ENCODE measurements at regions not wholly inside any gene's neighbourhood (a gene's known extent, or its start where the extent isn't known, plus 50 kb on each side); places are given as distances from the start of the nearest gene placed in this dataset.

DNA sequence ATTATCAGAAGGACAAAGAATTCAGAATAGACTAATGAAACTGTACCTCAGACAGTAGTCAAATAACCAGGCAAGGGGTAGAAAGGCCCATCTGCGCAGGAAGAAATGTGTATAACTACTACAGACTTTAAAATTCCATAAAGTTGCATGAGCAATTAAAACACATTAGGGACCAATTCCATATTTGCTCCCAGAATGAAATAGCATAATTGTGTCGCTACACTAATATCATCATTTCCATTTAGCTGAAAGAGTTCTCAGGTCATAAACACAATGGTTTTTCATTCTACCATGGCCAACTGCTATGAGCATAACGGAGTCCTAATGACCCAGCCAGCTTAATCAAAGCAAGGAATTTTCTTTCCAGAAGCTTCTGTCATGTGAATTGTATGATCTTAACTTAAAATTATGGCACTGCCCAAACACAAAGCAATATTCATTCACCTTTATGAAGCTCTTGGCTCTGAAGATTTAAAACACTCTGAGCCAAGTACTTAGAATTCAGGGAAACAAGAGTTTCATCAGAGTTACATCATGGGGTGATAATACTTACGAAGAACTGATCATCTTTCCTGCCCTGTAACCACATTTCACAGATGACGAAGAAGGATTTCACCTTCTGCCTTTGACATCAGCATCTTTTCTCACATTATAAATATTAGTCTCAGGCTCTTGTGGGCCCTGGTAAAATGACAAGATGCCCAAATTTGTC lies 98.1 kb upstream of the DOCK1 start:
- Histone ChIP-seq H4K91ac (replicated peaks; ENCODE audit: insufficient read length, low read length) (no peak overlapping the region), H3K79me1 (ENCODE audit: low read depth, low read length) (no peaks in the 10 kb centered on the region), H3K23me2 (ENCODE audit: low read depth, low read length) (no peaks in the 10 kb centered on the region), H2BK120ac (replicated peaks; ENCODE audit: low read depth, low read length) (no peak overlapping the region), H3K4me1 (replicated peaks in 1 of 4; ENCODE audit: control insufficient read depth in 3 of 4, insufficient read depth in 4 of 4, low read length in 3 of 4) (no peaks in the 10 kb centered on the region), H3K36me3 (ENCODE audit: control insufficient read depth in 2 of 4, insufficient read depth in 4 of 4, low read length in 3 of 4) (no peaks in the 10 kb centered on the region), H3K27ac (ENCODE audit: low read depth, low read length) (no peak overlapping the region), H2BK12ac (ENCODE audit: low read depth, low read length) (no peak overlapping the region), H3K79me2 (ENCODE audit: control insufficient read depth in 1 of 2, insufficient read depth in 2 of 2, low read length in 2 of 2) (no peaks in the 10 kb centered on the region), H2AFZ (ENCODE audit: low read length) (no peak overlapping the region), H2BK20ac (ENCODE audit: low read length) (no peak overlapping the region), H4K5ac (ENCODE audit: insufficient read length, low read depth, low read length) (no peak overlapping the region), H3K4me2 (ENCODE audit: insufficient read depth in 1 of 2, low read depth in 2 of 2, low read length in 2 of 2) (no peak overlapping the region), H3K9ac (replicated peaks in 1 of 4; ENCODE audit: extremely low read depth in 1 of 4, low read depth in 3 of 4, low read length in 3 of 4) (no peak overlapping the region), H3K4me3 (ENCODE audit: extremely low read depth in 1 of 4, insufficient read depth in 2 of 4, low read depth in 3 of 4, low read length in 4 of 4) (no peak overlapping the region), H4K20me1 (replicated peaks in 1 of 2; ENCODE audit: control insufficient read depth in 1 of 2, insufficient read depth in 2 of 2, low read length in 2 of 2) (no peaks in the 10 kb centered on the region), H3K14ac (ENCODE audit: insufficient read length) (no peak overlapping the region), H4K8ac (ENCODE audit: extremely low read depth, insufficient read depth, low read length) (no peak overlapping the region), H3K23ac (ENCODE audit: insufficient read length) (no peak overlapping the region), H3K4ac (replicated peaks; ENCODE audit: insufficient read length, low read depth, low read length) (no peak overlapping the region), H3K9me3 (ENCODE audit: insufficient read depth in 2 of 2, low read depth in 1 of 2, low read length in 1 of 2) (no peaks in the 10 kb centered on the region), H3K18ac (ENCODE audit: extremely low read depth, low read length) (no peak overlapping the region), H2AK5ac (ENCODE audit: low read depth, low read length) (no peak overlapping the region), H2BK5ac (ENCODE audit: low read depth, low read length) (no peak overlapping the region), H3K56ac (replicated peaks; ENCODE audit: insufficient read length, low read depth, low read length) (no peak overlapping the region), H3K27me3 (replicated peaks in 1 of 4; ENCODE audit: control insufficient read depth in 3 of 4, extremely low read depth in 1 of 4, insufficient read depth in 3 of 4, low read length in 3 of 4) (no peaks in the 10 kb centered on the region), H2BK15ac (ENCODE audit: low read length) (no peak overlapping the region)
- ChIA-PET CTCF (ENCODE audit: partially characterized antibody) (no interaction called here), POLR2A (ENCODE audit: partially characterized antibody) (no interaction called here)
- WGBS, 2 experiments (ENCODE audit: extremely low coverage in 1 of 2, insufficient coverage in 1 of 2, insufficient read length in 1 of 2, insufficient replicate concordance in 2 of 2, low coverage in 1 of 2, low lambda C conversion rate in 2 of 2, missing lambda C conversion rate in 1 of 2), result 93% methylated on average over 5 of the region's 5 CpGs; no CpG with 5 or more reads in 1 of the 2 experiments
- FAIRE-seq, result no peak
- no peak for DNase-seq (ENCODE audit: low read depth in 1 of 2, low spot score in 2 of 2)
- no peak for TF ChIP-seq ZNF274 (IDR thresholded peaks at IDR 0.05; ENCODE audit: borderline replicate concordance, extremely low read depth, low read length)
- TF ChIP-seq CTBP2 (IDR thresholded peaks at IDR 0.05; ENCODE audit: borderline replicate concordance, insufficient read depth, insufficient read length, low read length), result no peak
- no peak for TF ChIP-seq RBBP5 (IDR thresholded peaks at IDR 0.05; ENCODE audit: borderline replicate concordance, low read depth, low read length)
- no peak for TF ChIP-seq YY1 (IDR thresholded peaks at IDR 0.05; ENCODE audit: low read depth, low read length)
- no peak for TF ChIP-seq SRF (IDR thresholded peaks at IDR 0.05; ENCODE audit: low read depth, low read length)
- TF ChIP-seq TAF1 (IDR thresholded peaks at IDR 0.05; ENCODE audit: low read depth, low read length), result no peak
- TF ChIP-seq TAF7 (optimal IDR thresholded peaks at IDR 0.05; ENCODE audit: borderline replicate concordance, low read depth, low read length), result no peak

All from H1 (cell line).